GM12878 (cell line): ENCODE measurements at regions not wholly inside any gene's neighbourhood (a gene's known extent, or its start where the extent isn't known, plus 50 kb on each side); places are given as distances from the start of the nearest gene placed in this dataset.

Experiments used
- CBFB ChIP-seq: IDR thresholded peaks from 2 replicates; pipeline ENCODE4 v1.6.1; 2016; ENCODE audit warnings: antibody characterized with exemption, low read depth
- CTCF ChIP-seq, 3 experiments: IDR thresholded peaks in 2 of 3; conservative IDR thresholded peaks in 1 of 3; 2 replicates each; pipeline ENCODE4 v1.5.1; 2011; ENCODE audit warnings: low read depth in 3 of 3, low read length in 3 of 3, mild to moderate bottlenecking in 3 of 3, control low read depth in 2 of 3, moderate library complexity in 2 of 3, inconsistent platforms in 1 of 3, mixed read lengths in 1 of 3; ENCODE audit not compliant: control insufficient read depth in 2 of 3, insufficient read depth in 1 of 3; ENCODE audit errors: extremely low read depth in 1 of 3
- EGR1 ChIP-seq, 2 experiments: IDR thresholded peaks; 1 replicate in 1 of 2; 2 replicates in 1 of 2; pipeline ENCODE4 v1.6.1; 2011 to 2012; ENCODE audit warnings: low read depth in 2 of 2, low read length in 2 of 2, borderline replicate concordance in 1 of 2, mild to moderate bottlenecking in 1 of 2, moderate library complexity in 1 of 2
- ETV6 ChIP-seq, 2 experiments: fragments of 450-650 bp in 1 of 2; IDR thresholded peaks in 1 of 2; conservative IDR thresholded peaks in 1 of 2; 2 replicates each; pipeline ENCODE4 v1.6.1; 2014; ENCODE audit warnings: antibody characterized with exemption in 1 of 2, borderline replicate concordance in 1 of 2, low read depth in 1 of 2, mild to moderate bottlenecking in 1 of 2, moderate library complexity in 1 of 2
- FOXM1 ChIP-seq: IDR thresholded peaks from 2 replicates; pipeline ENCODE4 v1.6.1; 2012; ENCODE audit warnings: low read depth, mild to moderate bottlenecking, inconsistent platforms, low read length, moderate library complexity
- HDAC2 ChIP-seq: fragments of 200-600 bp; sonication (generic); IDR thresholded peaks from 2 replicates; pipeline ENCODE4 v1.6.1; 2017
- HDAC6 ChIP-seq: fragments of 200-600 bp; sonication (generic); IDR thresholded peaks from one replicate; pipeline ENCODE4 v1.8.0; 2017; ENCODE audit warnings: antibody characterized with exemption; ENCODE audit not compliant: unreplicated experiment
- JUND ChIP-seq: IDR thresholded peaks from 2 replicates; pipeline ENCODE4 v1.6.1; 2012; ENCODE audit warnings: low read depth, mild to moderate bottlenecking, low read length, improper control_type of control experiment, moderate library complexity
- POLR2A ChIP-seq: IDR thresholded peaks from 2 replicates; pipeline ENCODE4 v1.6.1; 2011; ENCODE audit warnings: low read depth, mild to moderate bottlenecking, low read length
- PRDM15 ChIP-seq: fragments of 450-650 bp; formaldehyde crosslinking; IDR thresholded peaks from 2 replicates; pipeline ENCODE4 v1.4.0; 2020; ENCODE audit warnings: mild to moderate bottlenecking, moderate library complexity
- TCF7 ChIP-seq: IDR thresholded peaks from 2 replicates; pipeline ENCODE4 v1.6.1; 2014; ENCODE audit warnings: antibody characterized with exemption, borderline replicate concordance
- ZNF687 ChIP-seq: fragments of 450-650 bp; IDR thresholded peaks from 2 replicates; pipeline ENCODE4 v1.6.1; 2017; ENCODE audit warnings: mild to moderate bottlenecking, moderate library complexity
- ZZZ3 ChIP-seq: IDR thresholded peaks from 2 replicates; pipeline ENCODE4 v1.6.1; 2011; ENCODE audit warnings: low read depth; ENCODE audit not compliant: control insufficient read depth, insufficient read length

GRCh38 chr2:6757215-6757614 is 108.5 kb downstream of the CMPK2 start:
- TF ChIP-seq JUND, result no peak
- TF ChIP-seq HDAC6, result no peak
- TF ChIP-seq CTCF (IDR thresholded peaks at IDR 0.05 in 2 of 3, conservative IDR thresholded peaks at IDR 0.05 in 1 of 3; ENCODE audit: control insufficient read depth in 2 of 3, extremely low read depth in 1 of 3, insufficient read depth in 1 of 3, low read depth in 3 of 3, low read length in 3 of 3), result no peak
- no peak for TF ChIP-seq ETV6 (conservative IDR thresholded peaks at IDR 0.05 in 1 of 2, IDR thresholded peaks at IDR 0.05 in 1 of 2; ENCODE audit: borderline replicate concordance in 1 of 2, low read depth in 1 of 2)
- TF ChIP-seq FOXM1, result no peak
- no peak for TF ChIP-seq HDAC2
- no peak for TF ChIP-seq ZZZ3
- no peak for TF ChIP-seq POLR2A
- TF ChIP-seq PRDM15 (CRISPR knock-in tag), result no peak
- no peak for TF ChIP-seq CBFB
- TF ChIP-seq EGR1 (IDR thresholded peaks at IDR 0.05; ENCODE audit: borderline replicate concordance in 1 of 2, low read depth in 2 of 2, low read length in 2 of 2), result no peak
- no peak for TF ChIP-seq TCF7
- no peak for TF ChIP-seq ZNF687
